Hepatocyte (in vitro differentiated cells): ENCODE measurements at regions not wholly inside any gene's neighbourhood (a gene's known extent, or its start where the extent isn't known, plus 50 kb on each side); places are given as distances from the start of the nearest gene placed in this dataset.

Experiments
- DNase-seq: peaks from one replicate; pipeline ENCODE4 v3.0.0-alpha.2; 2016; ENCODE audit warnings: low spot score
- H2AFZ ChIP-seq: fragments of 200-600 bp; sonication (generic); 2 replicates; pipeline ENCODE4 v1.6.0; 2016; ENCODE audit warnings: antibody characterized with exemption, mild to moderate bottlenecking
- H3K27ac ChIP-seq: fragments of 200-600 bp; sonication (generic); 2 replicates; pipeline ENCODE4 v1.5.1; 2016; ENCODE audit warnings: mild to moderate bottlenecking
- H3K27me3 ChIP-seq: fragments of 200-600 bp; sonication (generic); 2 replicates; pipeline ENCODE4 v1.6.1; 2016
- H3K36me3 ChIP-seq: fragments of 200-600 bp; sonication (generic); replicated peaks from 2 replicates; pipeline ENCODE4 v1.5.1; 2016; ENCODE audit warnings: low read depth; ENCODE audit not compliant: insufficient read depth
- H3K4me1 ChIP-seq: fragments of 200-600 bp; sonication (generic); 2 replicates; pipeline ENCODE4 v1.5.1; 2016; ENCODE audit warnings: mild to moderate bottlenecking, moderate library complexity; ENCODE audit not compliant: insufficient read depth
- H3K4me2 ChIP-seq: fragments of 200-600 bp; sonication (generic); 2 replicates; pipeline ENCODE4 v1.6.0; 2016
- H3K4me3 ChIP-seq: fragments of 200-600 bp; sonication (generic); 2 replicates; pipeline ENCODE4 v1.5.1; 2016; ENCODE audit warnings: mild to moderate bottlenecking
- H3K79me2 ChIP-seq: fragments of 200-600 bp; sonication (generic); 2 replicates; pipeline ENCODE4 v1.6.0; 2017; ENCODE audit warnings: mild to moderate bottlenecking
- H3K9me2 ChIP-seq: fragments of 200-600 bp; sonication (generic); replicated peaks from 2 replicates; pipeline ENCODE4 v1.6.0; 2017; ENCODE audit warnings: mild to moderate bottlenecking; ENCODE audit not compliant: insufficient read depth
- H3K9me3 ChIP-seq: fragments of 200-600 bp; sonication (generic); 2 replicates; pipeline ENCODE4 v1.5.1; 2016; ENCODE audit warnings: low read depth, mild to moderate bottlenecking
- H4K20me1 ChIP-seq: fragments of 200-600 bp; sonication (generic); 2 replicates; pipeline ENCODE4 v1.6.0; 2016; ENCODE audit warnings: mild to moderate bottlenecking; ENCODE audit not compliant: insufficient read depth, poor library complexity, severe bottlenecking
- CTCF ChIP-seq: fragments of 200-600 bp; sonication (generic); IDR thresholded peaks from 2 replicates; pipeline ENCODE4 v1.5.1; 2016; ENCODE audit warnings: antibody characterized with exemption, mild to moderate bottlenecking; ENCODE audit not compliant: poor library complexity
- EZH2 ChIP-seq: fragments of 200-600 bp; sonication (generic); IDR thresholded peaks from 2 replicates; pipeline ENCODE4 v1.6.1; 2016; ENCODE audit warnings: antibody characterized with exemption, mild to moderate bottlenecking, borderline replicate concordance
- EZH2phosphoT487 ChIP-seq: fragments of 200-600 bp; sonication (generic); IDR thresholded peaks from one replicate; pipeline ENCODE4 v1.6.1; 2018; ENCODE audit warnings: antibody characterized with exemption, mild to moderate bottlenecking, low read depth, moderate library complexity; ENCODE audit not compliant: unreplicated experiment, severe bottlenecking
- WGBS: methylation state at CpG from one replicate; pipeline ENCODE4 v1.1.6; 2016; ENCODE audit warnings: low lambda C conversion rate; ENCODE audit errors: missing lambda C conversion rate; 5-methylcytosine and 5-hydroxymethylcytosine counted together

GRCh38 chr18:22473366-22473765, 55.7 kb upstream of the CTAGE1 start:
- Histone ChIP-seq H3K9me3 (no peaks in the 10 kb centered on the region), H4K20me1 (no peaks in the 10 kb centered on the region), H3K36me3 (no peaks in the 10 kb centered on the region), H3K4me1 (peaks cover 32% of the 10 kb centered on the region), H2AFZ (no peak overlapping the region), H3K4me2 (no peak overlapping the region), H3K4me3 (no peak overlapping the region), H3K9me2 (no peaks in the 10 kb centered on the region), H3K27ac (no peak overlapping the region), H3K27me3 (no peaks in the 10 kb centered on the region), H3K79me2 (no peaks in the 10 kb centered on the region)
- DNase-seq, result no peak
- TF ChIP-seq CTCF (no peak), EZH2 (no peak)
- WGBS, result 93% methylated on average over 3 of the region's 3 CpGs

- Histone ChIP-seq H3K27ac (no peak overlapping the region), H3K79me2 (no peaks in the 10 kb centered on the region), H3K4me1 (peaks cover 12% of the 10 kb centered on the region), H3K4me3 (no peak overlapping the region), H2AFZ (no peak overlapping the region), H3K9me3 (no peaks in the 10 kb centered on the region), H3K4me2 (no peak overlapping the region), H3K36me3 (no peaks in the 10 kb centered on the region), H4K20me1 (no peaks in the 10 kb centered on the region), H3K9me2 (no peaks in the 10 kb centered on the region), H3K27me3 (no peaks in the 10 kb centered on the region)
- 82% methylated on average over 7 of the region's 7 CpGs for WGBS
- TF ChIP-seq CTCF (no peak), EZH2 (no peak), EZH2phosphoT487 (no peak)
- no peak for DNase-seq
These were observed 57.8 kb upstream of the CTAGE1 start for GRCh38 chr18:22475426-22476100.

GRCh38 chr18:22477222-22477621, 59.5 kb upstream of the CTAGE1 start:
- H3K36me3 ChIP-seq, result no peaks in the 10 kb centered on the region
- no peaks in the 10 kb centered on the region for H3K27me3 ChIP-seq
- WGBS, result 100% methylated on average over 1 of the region's 1 CpG
- no peak overlapping the region for H2AFZ ChIP-seq
- no peaks in the 10 kb centered on the region for H3K4me1 ChIP-seq
- H3K9me3 ChIP-seq, result no peaks in the 10 kb centered on the region
- TF ChIP-seq EZH2phosphoT487, result no peak
- TF ChIP-seq EZH2, result no peak
- TF ChIP-seq CTCF, result no peak
- H3K9me2 ChIP-seq, result no peaks in the 10 kb centered on the region
- no peak for DNase-seq
- no peak overlapping the region for H3K27ac ChIP-seq
- H3K4me2 ChIP-seq, result no peak overlapping the region
- no peak overlapping the region for H3K4me3 ChIP-seq
- H3K79me2 ChIP-seq, result no peaks in the 10 kb centered on the region
- no peaks in the 10 kb centered on the region for H4K20me1 ChIP-seq

GRCh38 chr18:22482948-22483347, 65.2 kb upstream of the CTAGE1 start:
- DNase-seq, result no peak
- no peaks in the 10 kb centered on the region for H3K79me2 ChIP-seq
- 72% methylated on average over 3 of the region's 3 CpGs for WGBS

More at GRCh38 chr18:22482948-22483347, 65.2 kb upstream of the CTAGE1 start:
- H3K36me3 ChIP-seq, result no peaks in the 10 kb centered on the region
- no peak overlapping the region for H3K27ac ChIP-seq
- H2AFZ ChIP-seq, result no peak overlapping the region
- no peak overlapping the region for H3K4me2 ChIP-seq
- H3K4me3 ChIP-seq, result no peak overlapping the region
- peaks cover 7% of the 10 kb centered on the region for H3K4me1 ChIP-seq
- H3K9me2 ChIP-seq, result no peaks in the 10 kb centered on the region
- no peaks in the 10 kb centered on the region for H3K27me3 ChIP-seq
- no peak for TF ChIP-seq CTCF
- no peak for TF ChIP-seq EZH2
- no peak for TF ChIP-seq EZH2phosphoT487
- no peaks in the 10 kb centered on the region for H4K20me1 ChIP-seq
- H3K9me3 ChIP-seq, result no peaks in the 10 kb centered on the region
